ENCODE measurements at regions not wholly inside any gene's neighbourhood (a gene's known extent, or its start where the extent isn't known, plus 50 kb on each side); places are given as distances from the start of the nearest gene placed in this dataset.
"Not testable (repeated sequence)": the region's sequence is repeated elsewhere in the genome, so short reads cannot be mapped to it uniquely, and the experiment has no call there.

- not testable (repeated sequence) for DNase-seq
Observed at GRCh38 chr6:120930500-120930899, 403.8 kb downstream of the TBC1D32 start.

DNA sequence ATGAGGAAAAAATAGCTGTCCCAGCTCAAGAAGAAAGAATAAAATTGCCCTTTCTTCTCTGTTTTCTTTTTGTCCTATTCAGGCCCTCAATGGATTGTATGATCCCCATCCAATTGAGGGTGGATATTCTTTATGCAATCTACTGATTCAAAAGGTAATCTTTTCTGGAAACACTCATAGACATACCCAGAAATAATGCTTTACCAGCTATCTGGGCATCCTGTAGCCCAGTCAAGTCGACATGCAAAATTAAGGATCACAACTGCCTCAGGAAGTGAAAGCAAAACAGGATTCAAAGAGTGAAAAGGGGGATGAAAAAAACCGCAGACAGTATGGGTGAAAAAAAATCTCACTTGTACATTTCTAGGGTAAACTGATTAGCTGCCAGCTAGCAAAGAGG is 410.1 kb downstream of the TBC1D32 start:
- DNase-seq, result no peak

GRCh38 chr6:120918137-120918536 is 416.1 kb downstream of the TBC1D32 start:
- DNase-seq, result no peak

GRCh38 chr6:120916844-120917243 is 417.4 kb downstream of the TBC1D32 start:
- DNase-seq, result no peak

- DNase-seq, result no peak
Observed at GRCh38 chr6:120913486-120913885, 420.8 kb downstream of the TBC1D32 start.

- no peak for DNase-seq
Observed at GRCh38 chr6:120908767-120909166, 425.5 kb downstream of the TBC1D32 start.

GRCh38 chr6:120903836-120904235 is 430.4 kb downstream of the TBC1D32 start:
- DNase-seq, result no peak

DNA sequence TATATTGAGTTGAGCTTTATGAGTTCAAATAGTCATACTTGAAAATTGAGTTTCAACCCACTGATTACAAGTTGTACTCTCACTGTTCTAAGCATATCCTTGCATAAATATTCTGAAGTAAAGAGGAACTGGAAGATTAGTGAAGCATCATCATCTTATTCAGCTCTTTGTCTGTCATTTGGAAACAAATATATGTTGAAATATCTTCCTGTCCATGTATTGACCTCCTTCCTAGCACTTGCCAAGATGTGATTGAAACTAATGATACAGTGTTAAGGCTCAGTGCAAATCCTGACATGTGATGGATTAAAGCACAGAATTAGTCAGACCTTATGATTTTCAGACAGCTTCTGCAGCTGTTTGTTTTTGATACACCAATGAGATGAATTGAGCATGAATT is 434.3 kb downstream of the TBC1D32 start:
- DNase-seq, result no peak

- DNase-seq, result no peak
Observed at GRCh38 chr6:120894077-120894476, 440.2 kb downstream of the TBC1D32 start.

GRCh38 chr6:120876931-120877330 is 457.3 kb downstream of the TBC1D32 start:
- no peak for DNase-seq

GRCh38 chr6:120876424-120876823 is 457.9 kb downstream of the TBC1D32 start:
- no peak for DNase-seq

- no peak for DNase-seq
Observed at GRCh38 chr6:120875900-120876299, 458.4 kb downstream of the TBC1D32 start.

DNA sequence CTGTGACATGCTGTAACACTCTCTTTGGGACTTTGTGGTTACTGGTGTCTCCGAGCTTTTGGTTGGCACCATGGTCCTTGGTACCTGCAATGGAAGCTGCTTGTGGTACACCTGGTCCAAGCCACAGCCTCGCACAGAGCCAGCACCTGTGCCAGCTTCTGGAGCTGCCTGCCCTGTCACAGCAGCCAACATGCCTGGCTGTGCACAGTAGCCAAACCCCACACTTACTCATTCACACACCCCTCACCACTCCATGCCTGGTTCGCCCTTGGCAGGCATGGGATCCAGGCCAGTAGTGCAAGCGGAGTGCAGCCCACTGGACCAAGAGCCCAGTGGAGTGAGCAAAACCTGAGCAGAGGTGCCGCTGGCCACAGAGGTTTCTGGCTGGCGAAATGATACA is 459.9 kb downstream of the TBC1D32 start:
- DNase-seq, result no peak

GRCh38 chr6:120873125-120873865 is 461.0 kb downstream of the TBC1D32 start:
- no peak for DNase-seq

GRCh38 chr6:120872262-120872578 is 462.1 kb downstream of the TBC1D32 start:
- no peak for DNase-seq

GRCh38 chr6:120871416-120872261 is 462.6 kb downstream of the TBC1D32 start:
- DNase-seq, result no peak

DNA sequence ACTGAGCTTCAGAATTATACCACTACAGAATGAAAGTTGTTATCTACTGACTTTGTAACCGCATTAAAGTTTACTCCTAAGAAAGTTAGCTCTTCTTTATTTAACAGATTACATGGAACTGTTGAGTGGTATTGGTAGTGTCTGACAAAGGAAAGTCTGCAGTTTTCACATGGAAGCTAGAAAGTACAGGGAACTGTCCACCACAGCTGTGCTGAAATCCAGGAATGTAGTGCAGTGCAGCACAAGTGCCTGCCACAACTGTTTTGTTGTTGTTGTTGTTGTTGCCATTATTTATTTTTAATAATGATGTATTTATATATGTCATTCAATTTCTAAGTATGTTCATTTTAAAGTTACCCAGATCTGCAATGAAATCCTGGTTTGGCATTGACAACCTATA is 464.9 kb downstream of the TBC1D32 start:
- DNase-seq, result peak; percentile 8

- DNase-seq, result no peak
Observed at GRCh38 chr6:120857422-120857821, 476.9 kb downstream of the TBC1D32 start.

DNA sequence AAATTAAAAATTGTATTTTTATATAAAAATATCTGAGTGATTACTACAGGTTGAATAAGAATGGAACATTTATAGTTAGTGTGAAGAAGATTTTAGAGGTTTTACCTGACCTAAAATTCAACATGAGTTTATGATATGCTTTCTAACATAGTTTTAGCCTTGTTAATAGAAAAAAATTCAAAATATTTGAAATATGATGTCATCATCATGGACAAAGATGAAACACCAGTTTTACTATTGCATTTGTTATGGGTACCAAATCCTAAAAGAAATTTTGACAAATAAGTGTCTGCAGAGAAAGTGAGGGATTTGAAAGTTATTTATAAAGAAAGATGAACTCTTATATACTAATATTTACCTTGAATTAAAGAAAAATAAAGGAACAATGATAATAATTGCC is 479.7 kb downstream of the TBC1D32 start:
- no peak for DNase-seq

GRCh38 chr6:120853489-120853888 is 480.8 kb downstream of the TBC1D32 start:
- no peak for DNase-seq

- no peak for DNase-seq
Observed at GRCh38 chr6:120852293-120852849, 481.9 kb downstream of the TBC1D32 start.

GRCh38 chr6:120826253-120826652 is 508.0 kb downstream of the TBC1D32 start:
- DNase-seq, result peak; percentile 4

GRCh38 chr6:120816794-120817193 is 517.5 kb downstream of the TBC1D32 start:
- DNase-seq, result no peak
